ENCODE measurements at regions not wholly inside any gene's neighbourhood (a gene's known extent, or its start where the extent isn't known, plus 50 kb on each side); places are given as distances from the start of the nearest gene placed in this dataset.

GRCh38 chr11:25214535-25215176 is 717.8 kb downstream of the LUZP2 start:
- TF ChIP-seq CTCF (IDR thresholded peaks at IDR 0.05; ENCODE audit: low read depth, low read length), result no peak
- no peak for TF ChIP-seq EZH2phosphoT487 (IDR thresholded peaks at IDR 0.05; ENCODE audit: low read depth)
